IMR-90 (cell line): ENCODE measurements at regions not wholly inside any gene's neighbourhood (a gene's known extent, or its start where the extent isn't known, plus 50 kb on each side); places are given as distances from the start of the nearest gene placed in this dataset.

Experiments
- ATAC-seq: fragments of 200-7000 bp; cut with Tn5 transposase; 2 replicates; pipeline ENCODE4 v1.9.1; 2020; ENCODE audit warnings: low read depth, mild to moderate bottlenecking, moderate library complexity
- BruUV-seq: library from RNA; stranded (reverse); fragments of 400-500 nt; replicated peaks from 2 replicates; lab custom pipeline; 2021; lab: Mats Ljungman, UMichigan
- CTCF ChIA-PET: fragments of 300-600 bp; formaldehyde crosslinking; extraction: SDS; loops from one replicate; lab custom pipeline; 2021; ENCODE audit warnings: antibody characterized with exemption; lab: Yijun Ruan, JAX
- POLR2A ChIA-PET: fragments of 300-600 bp; sonication (Branson Sonifier 250); formaldehyde crosslinking; loops from one replicate; lab custom pipeline; 2022; ENCODE audit warnings: antibody characterized with exemption; ENCODE audit not compliant: unreplicated experiment; lab: Charles Lee
- DNase-seq: peaks from one replicate; pipeline ENCODE4 v3.0.0; 2013
- H2AFZ ChIP-seq: replicated peaks from 2 replicates; pipeline ENCODE3; 2013; ENCODE audit warnings: low read length, mild to moderate bottlenecking; ENCODE audit not compliant: poor library complexity
- H2AK5ac ChIP-seq: 2 replicates; pipeline ENCODE4 v1.6.1; 2013; ENCODE audit warnings: low read depth, low read length, inconsistent platforms
- H2AK9ac ChIP-seq: replicated peaks from 2 replicates; pipeline ENCODE3; 2013; ENCODE audit warnings: mild to moderate bottlenecking, low read depth, low read length, moderate library complexity; ENCODE audit not compliant: poor library complexity
- H2BK120ac ChIP-seq: 2 replicates; pipeline ENCODE4 v1.6.1; 2013; ENCODE audit warnings: low read depth, low read length, inconsistent platforms
- H2BK15ac ChIP-seq: 3 replicates; pipeline ENCODE4 v1.6.1; 2013; ENCODE audit warnings: low read depth, low read length, inconsistent platforms
- H2BK20ac ChIP-seq: 2 replicates; pipeline ENCODE4 v1.6.1; 2013; ENCODE audit warnings: low read depth, mild to moderate bottlenecking, inconsistent platforms, low read length, moderate library complexity
- H2BK5ac ChIP-seq: 2 replicates; pipeline ENCODE4 v1.6.1; 2013; ENCODE audit warnings: mild to moderate bottlenecking, low read depth, low read length, inconsistent platforms; ENCODE audit not compliant: poor library complexity, severe bottlenecking
- H3K14ac ChIP-seq: replicated peaks from 2 replicates; pipeline ENCODE4 v1.6.1; 2013; ENCODE audit warnings: low read depth, low read length, inconsistent platforms
- H3K18ac ChIP-seq: 2 replicates; pipeline ENCODE4 v1.6.1; 2013; ENCODE audit warnings: low read depth, low read length, control low read depth
- H3K23ac ChIP-seq: 2 replicates; pipeline ENCODE4 v1.6.1; 2013; ENCODE audit warnings: low read depth, low read length, inconsistent platforms
- H3K27ac ChIP-seq: 2 replicates; pipeline ENCODE4 v1.5.1; 2013; ENCODE audit warnings: mild to moderate bottlenecking, control low read depth, low read length; ENCODE audit not compliant: insufficient read depth
- H3K27me3 ChIP-seq: 2 replicates; pipeline ENCODE4 v1.6.1; 2013; ENCODE audit warnings: low read length; ENCODE audit not compliant: control insufficient read depth, insufficient read depth
- H3K36me3 ChIP-seq: 2 replicates; pipeline ENCODE4 v1.6.1; 2013; ENCODE audit warnings: low read length, mixed read lengths; ENCODE audit not compliant: control insufficient read depth, insufficient read depth
- H3K4ac ChIP-seq: 2 replicates; pipeline ENCODE4 v1.6.1; 2013; ENCODE audit warnings: low read depth, low read length, inconsistent platforms
- H3K4me1 ChIP-seq: 2 replicates; pipeline ENCODE4 v1.6.1; 2013; ENCODE audit warnings: low read length, mixed read lengths; ENCODE audit not compliant: control insufficient read depth, insufficient read depth
- H3K4me2 ChIP-seq: 2 replicates; pipeline ENCODE4 v1.6.1; 2013; ENCODE audit warnings: low read depth, mild to moderate bottlenecking, control low read depth, low read length, moderate library complexity
- H3K4me3 ChIP-seq: 2 replicates; pipeline ENCODE4 v1.5.1; 2013; ENCODE audit warnings: low read depth, mild to moderate bottlenecking, control low read depth, low read length, moderate library complexity; ENCODE audit not compliant: insufficient read depth
- H3K56ac ChIP-seq: 2 replicates; pipeline ENCODE4 v1.6.1; 2013; ENCODE audit warnings: low read length, inconsistent platforms; ENCODE audit not compliant: insufficient read depth; ENCODE audit errors: extremely low read depth
- H3K79me1 ChIP-seq, 2 experiments: 2 replicates each; pipeline ENCODE4 v1.6.1; 2013; ENCODE audit warnings: low read length in 2 of 2, inconsistent platforms in 1 of 2, low read depth in 1 of 2
- H3K9ac ChIP-seq: 2 replicates; pipeline ENCODE4 v1.6.1; 2013; ENCODE audit warnings: low read depth, low read length, control low read depth
- H3K9me1 ChIP-seq: 2 replicates; pipeline ENCODE4 v1.6.1; 2013; ENCODE audit warnings: low read length, inconsistent platforms; ENCODE audit not compliant: insufficient read depth
- H3K9me3 ChIP-seq: 2 replicates; pipeline ENCODE4 v1.6.1; 2013; ENCODE audit warnings: low read length; ENCODE audit not compliant: control insufficient read depth, insufficient read depth
- H4K20me1 ChIP-seq: 2 replicates; pipeline ENCODE4 v1.6.1; 2013; ENCODE audit warnings: low read length, inconsistent platforms; ENCODE audit not compliant: insufficient read depth
- H4K5ac ChIP-seq: 2 replicates; pipeline ENCODE4 v1.6.1; 2013; ENCODE audit warnings: mild to moderate bottlenecking, low read depth, low read length, control low read depth
- H4K8ac ChIP-seq, 2 experiments: 2 replicates each; pipeline ENCODE4 v1.6.1; 2013; ENCODE audit warnings: low read depth in 2 of 2, low read length in 2 of 2, control low read depth in 1 of 2, inconsistent platforms in 1 of 2
- H4K91ac ChIP-seq: 2 replicates; pipeline ENCODE4 v1.6.1; 2013; ENCODE audit warnings: low read depth, low read length, inconsistent platforms; ENCODE audit not compliant: insufficient read depth
- BHLHE40 ChIP-seq: fragments of 150-350 bp; IDR thresholded peaks from 2 replicates; pipeline ENCODE4 v1.6.1; 2016; ENCODE audit warnings: mild to moderate bottlenecking, low read depth, low read length
- CEBPB ChIP-seq: IDR thresholded peaks from 2 replicates; pipeline ENCODE4 v1.6.1; 2012; ENCODE audit warnings: low read depth, low read length, improper control_type of control experiment
- CHD1 ChIP-seq: IDR thresholded peaks from 2 replicates; pipeline ENCODE4 v1.6.1; 2012; ENCODE audit warnings: low read depth, low read length, improper control_type of control experiment
- FOS ChIP-seq: fragments of 150-350 bp; IDR thresholded peaks from 2 replicates; pipeline ENCODE4 v1.6.1; 2016; ENCODE audit warnings: low read depth, low read length
- MAFK ChIP-seq: IDR thresholded peaks from 2 replicates; pipeline ENCODE4 v1.6.1; 2012; ENCODE audit warnings: low read depth, low read length, improper control_type of control experiment
- MAZ ChIP-seq: IDR thresholded peaks from 2 replicates; pipeline ENCODE4 v1.6.1; 2012; ENCODE audit warnings: low read depth, mild to moderate bottlenecking, low read length, improper control_type of control experiment, moderate library complexity, borderline replicate concordance
- MXI1 ChIP-seq: IDR thresholded peaks from 2 replicates; pipeline ENCODE4 v1.6.1; 2012; ENCODE audit warnings: low read depth, mild to moderate bottlenecking, low read length, moderate library complexity, borderline replicate concordance
- NFE2L2 ChIP-seq: fragments of 150-350 bp; IDR thresholded peaks from 2 replicates; pipeline ENCODE4 v1.6.1; 2016; ENCODE audit warnings: low read depth, mild to moderate bottlenecking, low read length
- POLR2A ChIP-seq: IDR thresholded peaks from 2 replicates; pipeline ENCODE4 v1.6.1; 2012; ENCODE audit warnings: mild to moderate bottlenecking, low read depth, low read length
- RAD21 ChIP-seq: IDR thresholded peaks from 2 replicates; pipeline ENCODE4 v1.6.1; 2012; ENCODE audit warnings: low read length, improper control_type of control experiment
- RCOR1 ChIP-seq: IDR thresholded peaks from 2 replicates; pipeline ENCODE4 v1.6.1; 2012; ENCODE audit warnings: mild to moderate bottlenecking, low read length, improper control_type of control experiment; ENCODE audit not compliant: insufficient replicate concordance
- RFX5 ChIP-seq: IDR thresholded peaks from 2 replicates; pipeline ENCODE4 v1.8.0; 2012; ENCODE audit warnings: low read depth, mild to moderate bottlenecking, low read length, moderate library complexity
- SMC3 ChIP-seq: fragments of 150-350 bp; IDR thresholded peaks from 2 replicates; pipeline ENCODE4 v1.6.1; 2016; ENCODE audit warnings: low read depth, mild to moderate bottlenecking, antibody characterized with exemption, low read length, moderate library complexity
- WGBS, 2 experiments: methylation state at CpG; one replicate each; pipeline versions ENCODE4 v1.1.5 to v1.1.7; 2013; ENCODE audit warnings: missing lambda C conversion rate in 2 of 2; ENCODE audit not compliant: insufficient read length in 1 of 2; ENCODE audit errors: extremely low coverage in 2 of 2; 5-methylcytosine and 5-hydroxymethylcytosine counted together
- dilution Hi-C: fragments of 300-500 bp; cut with HindIII; formaldehyde crosslinking; loops from one replicate; pipeline ENCODE4 v1.14.3; 2018; ENCODE audit warnings: low sequenced_read_pairs; ENCODE audit not compliant: unreplicated experiment
- in situ Hi-C: fragments of 300-500 bp; cut with MboI; formaldehyde crosslinking; loops from 3 replicates; pipeline ENCODE4 v1.14.3; 2019; ENCODE audit warnings: low sequenced_read_pairs, inconsistent platforms, mixed read lengths
- intact Hi-C: fragments of 100-400 bp; cut with micrococcal nuclease; formaldehyde crosslinking; loops from 2 replicates; pipeline ENCODE4 v1.10.0; 2022
- TF ChIP-seq, protein P1 (sequence below): fragments of 150-350 bp; IDR thresholded peaks from 2 replicates; pipeline ENCODE4 v1.6.1; 2016; ENCODE audit warnings: low read depth, mild to moderate bottlenecking, low read length, moderate library complexity, borderline replicate concordance
- TF ChIP-seq, protein P2 (sequence below): fragments of 150-350 bp; IDR thresholded peaks from 2 replicates; pipeline ENCODE4 v1.6.1; 2017; ENCODE audit warnings: mild to moderate bottlenecking, antibody characterized with exemption, low read length, low read depth
- TF ChIP-seq, protein P3 (sequence below): conservative IDR thresholded peaks from 2 replicates; pipeline ENCODE4 v1.5.1; 2012; ENCODE audit warnings: mild to moderate bottlenecking, low read depth, low read length, improper control_type of control experiment

DNA sequence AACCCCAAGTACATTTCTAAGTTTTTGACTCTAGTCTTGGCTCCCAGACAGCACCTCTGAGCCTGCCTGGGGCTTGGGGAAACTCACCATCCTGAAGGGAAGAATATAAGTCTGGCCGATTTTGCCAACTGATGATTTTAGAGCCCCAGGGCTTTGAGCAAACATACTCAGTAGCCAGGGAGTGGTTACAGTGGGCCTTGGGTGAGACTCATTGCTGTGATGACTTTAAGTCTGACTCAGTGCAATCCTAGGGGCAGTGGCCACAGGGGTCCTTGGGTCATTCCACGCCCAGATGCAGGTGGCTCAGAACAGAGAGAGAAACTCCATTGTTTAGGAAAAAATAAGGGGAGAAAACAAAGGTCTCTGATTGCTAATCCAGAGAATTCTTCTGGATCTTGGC lies 312.0 kb upstream of the EDIL3 start:
- peak; percentile 15 for DNase-seq
- CTCF ChIA-PET, result no interaction called here

More for the DNA sequence above, 312.0 kb upstream of the EDIL3 start:
- Histone ChIP-seq H4K20me1 (no peaks in the 10 kb centered on the region), H3K9me3 (no peaks in the 10 kb centered on the region), H4K5ac (no peak overlapping the region), H2AK9ac (no peak overlapping the region), H3K4me3 (no peak overlapping the region), H3K56ac (no peak overlapping the region), H2BK120ac (no peak overlapping the region), H3K23ac (no peak overlapping the region), H2BK5ac (no peak overlapping the region), H2BK15ac (no peak overlapping the region), H3K4me1 (no peaks in the 10 kb centered on the region), H3K9ac (no peak overlapping the region), H3K36me3 (no peaks in the 10 kb centered on the region), H3K18ac (no peak overlapping the region), H4K91ac (no peak overlapping the region), H3K79me1 (no peaks in the 10 kb centered on the region), H2AFZ (no peak overlapping the region), H3K9me1 (no peaks in the 10 kb centered on the region), H3K14ac (no peak overlapping the region), H3K27ac (no peak overlapping the region), H2AK5ac (no peak overlapping the region), H3K4ac (no peak overlapping the region), H4K8ac (no peak overlapping the region), H3K4me2 (no peak overlapping the region), H2BK20ac (no peak overlapping the region), H3K27me3 (no peaks in the 10 kb centered on the region)
- in situ Hi-C loops, result no loop called here
- TF ChIP-seq SMC3, result no peak
- TF ChIP-seq NFE2L2, result no peak
- no peak for TF ChIP-seq MXI1
- no peak for TF ChIP-seq FOS
- TF ChIP-seq RAD21, result no peak
- no peak for TF ChIP-seq BHLHE40
- TF ChIP-seq POLR2A, result no peak
- TF ChIP-seq CEBPB, result no peak
- TF ChIP-seq MAFK, result no peak
- no peak for TF ChIP-seq CHD1
- no peak for TF ChIP-seq RCOR1
- TF ChIP-seq, protein P1, sequence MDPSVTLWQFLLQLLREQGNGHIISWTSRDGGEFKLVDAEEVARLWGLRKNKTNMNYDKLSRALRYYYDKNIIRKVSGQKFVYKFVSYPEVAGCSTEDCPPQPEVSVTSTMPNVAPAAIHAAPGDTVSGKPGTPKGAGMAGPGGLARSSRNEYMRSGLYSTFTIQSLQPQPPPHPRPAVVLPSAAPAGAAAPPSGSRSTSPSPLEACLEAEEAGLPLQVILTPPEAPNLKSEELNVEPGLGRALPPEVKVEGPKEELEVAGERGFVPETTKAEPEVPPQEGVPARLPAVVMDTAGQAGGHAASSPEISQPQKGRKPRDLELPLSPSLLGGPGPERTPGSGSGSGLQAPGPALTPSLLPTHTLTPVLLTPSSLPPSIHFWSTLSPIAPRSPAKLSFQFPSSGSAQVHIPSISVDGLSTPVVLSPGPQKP, result no peak
- TF ChIP-seq, protein P2, sequence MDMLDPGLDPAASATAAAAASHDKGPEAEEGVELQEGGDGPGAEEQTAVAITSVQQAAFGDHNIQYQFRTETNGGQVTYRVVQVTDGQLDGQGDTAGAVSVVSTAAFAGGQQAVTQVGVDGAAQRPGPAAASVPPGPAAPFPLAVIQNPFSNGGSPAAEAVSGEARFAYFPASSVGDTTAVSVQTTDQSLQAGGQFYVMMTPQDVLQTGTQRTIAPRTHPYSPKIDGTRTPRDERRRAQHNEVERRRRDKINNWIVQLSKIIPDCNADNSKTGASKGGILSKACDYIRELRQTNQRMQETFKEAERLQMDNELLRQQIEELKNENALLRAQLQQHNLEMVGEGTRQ, result no peak
- TF ChIP-seq RFX5, result no peak
- TF ChIP-seq MAZ, result no peak
- TF ChIP-seq, protein P3, sequence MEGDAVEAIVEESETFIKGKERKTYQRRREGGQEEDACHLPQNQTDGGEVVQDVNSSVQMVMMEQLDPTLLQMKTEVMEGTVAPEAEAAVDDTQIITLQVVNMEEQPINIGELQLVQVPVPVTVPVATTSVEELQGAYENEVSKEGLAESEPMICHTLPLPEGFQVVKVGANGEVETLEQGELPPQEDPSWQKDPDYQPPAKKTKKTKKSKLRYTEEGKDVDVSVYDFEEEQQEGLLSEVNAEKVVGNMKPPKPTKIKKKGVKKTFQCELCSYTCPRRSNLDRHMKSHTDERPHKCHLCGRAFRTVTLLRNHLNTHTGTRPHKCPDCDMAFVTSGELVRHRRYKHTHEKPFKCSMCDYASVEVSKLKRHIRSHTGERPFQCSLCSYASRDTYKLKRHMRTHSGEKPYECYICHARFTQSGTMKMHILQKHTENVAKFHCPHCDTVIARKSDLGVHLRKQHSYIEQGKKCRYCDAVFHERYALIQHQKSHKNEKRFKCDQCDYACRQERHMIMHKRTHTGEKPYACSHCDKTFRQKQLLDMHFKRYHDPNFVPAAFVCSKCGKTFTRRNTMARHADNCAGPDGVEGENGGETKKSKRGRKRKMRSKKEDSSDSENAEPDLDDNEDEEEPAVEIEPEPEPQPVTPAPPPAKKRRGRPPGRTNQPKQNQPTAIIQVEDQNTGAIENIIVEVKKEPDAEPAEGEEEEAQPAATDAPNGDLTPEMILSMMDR, result no peak
- intact Hi-C loops, result no loop called here
- dilution Hi-C loops, result no loop called here
- no TSS peak for BruUV-seq
- no peak for ATAC-seq
- POLR2A ChIA-PET, result no interaction called here
- WGBS, 2 experiments, result 50% methylated on average over 2 of the region's 2 CpGs; no CpG with 5 or more reads in 1 of the 2 experiments
